GM18861 (cell line): ENCODE measurements at regions not wholly inside any gene's neighbourhood (a gene's known extent, or its start where the extent isn't known, plus 50 kb on each side); places are given as distances from the start of the nearest gene placed in this dataset.
"Not testable (repeated sequence)": the region's sequence is repeated elsewhere in the genome, so short reads cannot be mapped to it uniquely, and the experiment has no call there.

Experiments used
- ATAC-seq: cut with Tn5 transposase; IDR thresholded peaks from one replicate; pipeline ENCODE4 v1.9.1; 2021; ENCODE audit not compliant: unreplicated experiment

GRCh38 chr1:79955966-79956365 lies 949.4 kb upstream of the ADGRL4 start:
- ATAC-seq = no peak

GRCh38 chr1:79950511-79950910 lies 944.0 kb upstream of the ADGRL4 start:
- ATAC-seq = no peak

- ATAC-seq = no peak
These were observed 938.9 kb upstream of the ADGRL4 start for GRCh38 chr1:79945391-79945790.

- ATAC-seq = no peak
These were observed 922.8 kb upstream of the ADGRL4 start for GRCh38 chr1:79929356-79929755.

- ATAC-seq = no peak
These were observed 922.4 kb upstream of the ADGRL4 start for GRCh38 chr1:79928901-79929300.

- ATAC-seq = no peak
These were observed 914.6 kb upstream of the ADGRL4 start for GRCh38 chr1:79920960-79921669.

GRCh38 chr1:79914896-79915295 lies 908.4 kb upstream of the ADGRL4 start:
- ATAC-seq = no peak

- no peak for ATAC-seq
These were observed 906.3 kb upstream of the ADGRL4 start for GRCh38 chr1:79912813-79913212.

GRCh38 chr1:79903321-79903720 lies 896.8 kb upstream of the ADGRL4 start:
- ATAC-seq = no peak

GRCh38 chr1:79902418-79902817 lies 895.9 kb upstream of the ADGRL4 start:
- no peak for ATAC-seq

GRCh38 chr1:79899914-79900313 lies 893.4 kb upstream of the ADGRL4 start:
- ATAC-seq = no peak

- no peak for ATAC-seq
These were observed 889.6 kb upstream of the ADGRL4 start for GRCh38 chr1:79896140-79896539.

GRCh38 chr1:79895573-79895972 lies 889.0 kb upstream of the ADGRL4 start:
- no peak for ATAC-seq

- not testable (repeated sequence) for ATAC-seq
These were observed 887.6 kb upstream of the ADGRL4 start for GRCh38 chr1:79894129-79894528.

- ATAC-seq = no peak
These were observed 880.5 kb upstream of the ADGRL4 start for GRCh38 chr1:79887059-79887458.

- ATAC-seq = no peak
These were observed 878.6 kb upstream of the ADGRL4 start for GRCh38 chr1:79885101-79885500.

GRCh38 chr1:79877086-79877485 lies 870.6 kb upstream of the ADGRL4 start:
- no peak for ATAC-seq

GRCh38 chr1:79875187-79875586 lies 868.7 kb upstream of the ADGRL4 start:
- no peak for ATAC-seq

- ATAC-seq = no peak
These were observed 867.8 kb upstream of the ADGRL4 start for GRCh38 chr1:79874289-79874688.

GRCh38 chr1:79859212-79859948 lies 852.9 kb upstream of the ADGRL4 start:
- ATAC-seq = no peak

GRCh38 chr1:79852004-79852403 lies 845.5 kb upstream of the ADGRL4 start:
- no peak for ATAC-seq

- ATAC-seq = no peak
These were observed 842.9 kb upstream of the ADGRL4 start for GRCh38 chr1:79849388-79849787.

GRCh38 chr1:79848316-79848715 lies 841.8 kb upstream of the ADGRL4 start:
- ATAC-seq = no peak
